Suprapubic skin (tissue), 4 donors: ENCODE measurements at regions not wholly inside any gene's neighbourhood (a gene's known extent, or its start where the extent isn't known, plus 50 kb on each side); places are given as distances from the start of the nearest gene placed in this dataset.

Experiments used
- DNase-seq, 2 donors: peaks; one replicate each; pipeline ENCODE4 v3.0.0-alpha.2; 2019; ENCODE audit warnings: low spot score in 2 of 2
- H3K27ac ChIP-seq: fragments of 200-600 bp; sonication (generic); one replicate; pipeline ENCODE4 v1.5.1; 2019
- H3K27me3 ChIP-seq: fragments of 200-600 bp; sonication (generic); one replicate; pipeline ENCODE4 v1.5.1; 2019
- H3K36me3 ChIP-seq: fragments of 200-600 bp; sonication (generic); one replicate; pipeline ENCODE4 v1.5.1; 2019
- H3K4me1 ChIP-seq: fragments of 200-600 bp; sonication (generic); one replicate; pipeline ENCODE4 v1.5.1; 2019
- H3K4me3 ChIP-seq: fragments of 200-600 bp; sonication (generic); one replicate; pipeline ENCODE4 v1.5.1; 2019; ENCODE audit warnings: mild to moderate bottlenecking
- H3K9me3 ChIP-seq: fragments of 200-600 bp; sonication (generic); one replicate; pipeline ENCODE4 v1.5.1; 2019
- CTCF ChIP-seq, 2 donors: fragments of 200-600 bp in 1 of 2; fragments of 450-650 bp in 1 of 2; sonication (generic) in 1 of 2; IDR thresholded peaks; one replicate each; pipeline ENCODE4 v1.5.1; 2016 to 2019; ENCODE audit warnings: antibody characterized with exemption in 2 of 2, mild to moderate bottlenecking in 1 of 2, moderate library complexity in 1 of 2
- EP300 ChIP-seq: sonication (generic); formaldehyde crosslinking; IDR thresholded peaks from one replicate; pipeline ENCODE4 v1.6.1; 2017; ENCODE audit warnings: antibody characterized with exemption
- POLR2A ChIP-seq, 2 donors: fragments of 450-650 bp; IDR thresholded peaks; one replicate each; pipeline ENCODE4 v1.6.1; 2017; ENCODE audit warnings: antibody characterized with exemption in 2 of 2, mild to moderate bottlenecking in 2 of 2, moderate library complexity in 2 of 2
- POLR2AphosphoS5 ChIP-seq, 3 donors: sonication (generic); formaldehyde crosslinking; IDR thresholded peaks; one replicate each; pipeline ENCODE4 v1.6.1; 2017; ENCODE audit warnings: antibody characterized with exemption in 3 of 3
- WGBS: methylation state at CpG from one replicate; pipeline ENCODE4 v1.1.5; 2018; 5-methylcytosine and 5-hydroxymethylcytosine counted together

GRCh38 chr6:111997078-111997852, 56.6 kb upstream of the CCN6 start:
- Histone ChIP-seq H3K4me1 (peaks cover 13% of the 10 kb centered on the region), H3K27ac (peak overlapping the region; percentile 63), H3K27me3 (no peaks in the 10 kb centered on the region), H3K9me3 (no peaks in the 10 kb centered on the region), H3K36me3 (no peaks in the 10 kb centered on the region), H3K4me3 (no peak overlapping the region)
- peak; percentile 86 to 88 for DNase-seq
- WGBS, result 18% methylated on average over 23 of the region's 23 CpGs
- TF ChIP-seq EP300, result no peak
- TF ChIP-seq CTCF (IDR thresholded peaks at IDR 0.05), result peak; percentile 83 to 95
- peak in 2 of 3 donors; percentile 28 to 81 for TF ChIP-seq POLR2AphosphoS5 (IDR thresholded peaks at IDR 0.05)

- Histone ChIP-seq H3K9me3 (no peaks in the 10 kb centered on the region), H3K27ac (peak overlapping the region; percentile 63), H3K4me1 (peaks cover 13% of the 10 kb centered on the region), H3K27me3 (no peaks in the 10 kb centered on the region), H3K36me3 (no peaks in the 10 kb centered on the region), H3K4me3 (no peak overlapping the region)
- WGBS, result 63% methylated on average over 6 of the region's 6 CpGs
- peak in 1 of 2 donors; percentile 83 for DNase-seq
- TF ChIP-seq EP300 (no peak), CTCF (IDR thresholded peaks at IDR 0.05) (no peak), POLR2A (IDR thresholded peaks at IDR 0.05) (no peak), POLR2AphosphoS5 (IDR thresholded peaks at IDR 0.05) (no peak)
These were observed 56.1 kb upstream of the CCN6 start for GRCh38 chr6:111997853-111998208.

- TF ChIP-seq POLR2AphosphoS5 (IDR thresholded peaks at IDR 0.05), result no peak
- TF ChIP-seq EP300, result no peak
- no peak for TF ChIP-seq POLR2A (IDR thresholded peaks at IDR 0.05)
- no peak for TF ChIP-seq CTCF (IDR thresholded peaks at IDR 0.05)
- Histone ChIP-seq H3K27ac (no peak overlapping the region), H3K36me3 (no peaks in the 10 kb centered on the region), H3K9me3 (no peaks in the 10 kb centered on the region), H3K4me3 (no peak overlapping the region), H3K4me1 (no peaks in the 10 kb centered on the region), H3K27me3 (no peaks in the 10 kb centered on the region)
- 100% methylated on average over 1 of the region's 1 CpG for WGBS
- DNase-seq, result no peak
These were observed 51.6 kb upstream of the CCN6 start for GRCh38 chr6:112002307-112002706.
